Epithelial cell of esophagus (primary cell): ENCODE measurements at regions not wholly inside any gene's neighbourhood (a gene's known extent, or its start where the extent isn't known, plus 50 kb on each side); places are given as distances from the start of the nearest gene placed in this dataset.

Experiments used
- DNase-seq: peaks from one replicate; pipeline ENCODE4 v3.0.0; 2010; ENCODE audit warnings: low read depth
- H3K4me3 ChIP-seq: 2 replicates; pipeline ENCODE4 v1.5.1; 2011; ENCODE audit warnings: mild to moderate bottlenecking, low read length, control low read depth
- TF ChIP-seq, protein P1 (sequence below): IDR thresholded peaks from 2 replicates; pipeline ENCODE4 v1.5.1; 2011; ENCODE audit warnings: low read depth, mild to moderate bottlenecking, low read length, control low read depth, inconsistent platforms; ENCODE audit not compliant: insufficient read depth; ENCODE audit errors: missing control alignments

- H3K4me3 ChIP-seq = no peak overlapping the region
- no peak for DNase-seq
- TF ChIP-seq, protein P1, sequence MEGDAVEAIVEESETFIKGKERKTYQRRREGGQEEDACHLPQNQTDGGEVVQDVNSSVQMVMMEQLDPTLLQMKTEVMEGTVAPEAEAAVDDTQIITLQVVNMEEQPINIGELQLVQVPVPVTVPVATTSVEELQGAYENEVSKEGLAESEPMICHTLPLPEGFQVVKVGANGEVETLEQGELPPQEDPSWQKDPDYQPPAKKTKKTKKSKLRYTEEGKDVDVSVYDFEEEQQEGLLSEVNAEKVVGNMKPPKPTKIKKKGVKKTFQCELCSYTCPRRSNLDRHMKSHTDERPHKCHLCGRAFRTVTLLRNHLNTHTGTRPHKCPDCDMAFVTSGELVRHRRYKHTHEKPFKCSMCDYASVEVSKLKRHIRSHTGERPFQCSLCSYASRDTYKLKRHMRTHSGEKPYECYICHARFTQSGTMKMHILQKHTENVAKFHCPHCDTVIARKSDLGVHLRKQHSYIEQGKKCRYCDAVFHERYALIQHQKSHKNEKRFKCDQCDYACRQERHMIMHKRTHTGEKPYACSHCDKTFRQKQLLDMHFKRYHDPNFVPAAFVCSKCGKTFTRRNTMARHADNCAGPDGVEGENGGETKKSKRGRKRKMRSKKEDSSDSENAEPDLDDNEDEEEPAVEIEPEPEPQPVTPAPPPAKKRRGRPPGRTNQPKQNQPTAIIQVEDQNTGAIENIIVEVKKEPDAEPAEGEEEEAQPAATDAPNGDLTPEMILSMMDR = no peak
Observed at GRCh38 chr12:115618105-115618504, 659.4 kb downstream of the MED13L start.

- TF ChIP-seq, protein P1 = no peak
- DNase-seq = no peak
Observed at GRCh38 chr12:115617391-115617790, 660.1 kb downstream of the MED13L start.

GRCh38 chr12:115611477-115611876, 666.0 kb downstream of the MED13L start:
- no peak overlapping the region for H3K4me3 ChIP-seq
- DNase-seq = no peak
- TF ChIP-seq, protein P1 = no peak

More at GRCh38 chr12:115617391-115617790, 660.1 kb downstream of the MED13L start:
- H3K4me3 ChIP-seq = no peak overlapping the region

DNA sequence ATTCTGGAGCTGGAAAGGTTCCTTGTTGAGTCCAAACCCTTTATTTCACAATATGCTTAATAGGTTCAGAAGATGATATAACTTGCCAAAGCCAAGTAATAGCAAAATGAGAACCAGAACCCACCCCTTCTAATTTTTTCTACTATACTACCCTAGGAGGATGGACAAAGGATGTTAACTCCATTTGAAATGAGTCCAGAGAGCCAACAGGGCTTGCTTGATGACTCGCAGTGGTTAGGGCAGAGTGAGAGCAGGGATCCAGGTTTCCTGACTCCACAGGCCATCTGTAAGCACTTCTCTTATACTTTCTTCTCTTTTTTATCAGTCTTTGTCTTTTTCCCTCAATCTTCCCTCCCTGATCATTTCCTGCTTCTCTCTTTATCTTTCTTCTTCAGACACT, 668.1 kb downstream of the MED13L start:
- no peak for DNase-seq
- no peak overlapping the region for H3K4me3 ChIP-seq
- TF ChIP-seq, protein P1 = no peak

- TF ChIP-seq, protein P1 = no peak
- H3K4me3 ChIP-seq = no peak overlapping the region
- no peak for DNase-seq
Observed at GRCh38 chr12:115606040-115606439, 671.5 kb downstream of the MED13L start.

GRCh38 chr12:115598871-115599811, 678.4 kb downstream of the MED13L start:
- H3K4me3 ChIP-seq = no peak overlapping the region
- DNase-seq = no peak
- TF ChIP-seq, protein P1 = no peak
